GM10248 (cell line): ENCODE measurements at regions not wholly inside any gene's neighbourhood (a gene's known extent, or its start where the extent isn't known, plus 50 kb on each side); places are given as distances from the start of the nearest gene placed in this dataset.
"Not testable (repeated sequence)": the region's sequence is repeated elsewhere in the genome, so short reads cannot be mapped to it uniquely, and the experiment has no call there.

Experiments used
- CTCF ChIA-PET: fragments of 300-600 bp; sonication (Branson Sonifier 250); formaldehyde crosslinking; extraction: SDS; loops from one replicate; lab custom pipeline; 2021; ENCODE audit warnings: antibody characterized with exemption; lab: Yijun Ruan, JAX
- POLR2A ChIA-PET: fragments of 350-650 bp; sonication (Branson Sonifier 250); formaldehyde crosslinking; extraction: SDS; loops from one replicate; lab custom pipeline; 2020; ENCODE audit warnings: antibody characterized with exemption; lab: Yijun Ruan, JAX
- DNase-seq: peaks from one replicate; pipeline ENCODE4 v3.0.0; 2012; ENCODE audit errors: extremely low spot score
- CTCF ChIP-seq: IDR thresholded peaks from 2 replicates; pipeline ENCODE4 v1.5.1; 2012; ENCODE audit warnings: mild to moderate bottlenecking, low read depth; ENCODE audit errors: extremely low read depth, missing control alignments, control extremely low read depth

- TF ChIP-seq CTCF = no peak
- DNase-seq = no peak
- POLR2A ChIA-PET = no interaction called here
- CTCF ChIA-PET = interaction anchor here (1.5 kb wide), 1 partner anchor 14 kb away, joined by 5 read pairs; no protein-coding TSS in a partner anchor
These were observed 52.6 kb upstream of the AGA start for GRCh38 chr4:177494791-177495190.

GRCh38 chr4:177495626-177496025 is 53.4 kb upstream of the AGA start:
- CTCF ChIA-PET, POLR2A ChIA-PET, DNase-seq: not testable (repeated sequence)

GRCh38 chr4:177499537-177499936 is 57.3 kb upstream of the AGA start:
- CTCF ChIA-PET = no interaction called here
- no peak for TF ChIP-seq CTCF
- POLR2A ChIA-PET = no interaction called here
- DNase-seq = no peak

- TF ChIP-seq CTCF = peak; percentile 1
- CTCF ChIA-PET = interaction anchor here (1.7 kb wide), 1 partner anchor 64 kb away, joined by 4 read pairs; no protein-coding TSS in a partner anchor
- DNase-seq = no peak
- POLR2A ChIA-PET = no interaction called here
These were observed 63.0 kb upstream of the AGA start for GRCh38 chr4:177505171-177505615.

- ChIA-PET POLR2A (no interaction called here), CTCF (interaction anchor here (1.3 to 2.4 kb wide), 2 partner anchors 34 to 258 kb away, joined by 3 to 7 read pairs; no protein-coding TSS in a partner anchor)
- no peak for DNase-seq
- TF ChIP-seq CTCF = no peak
These were observed 66.4 kb upstream of the AGA start for GRCh38 chr4:177508662-177509061.

- CTCF ChIA-PET = interaction anchor here (1.3 kb wide), 1 partner anchor 35 kb away, joined by 3 read pairs; no protein-coding TSS in a partner anchor
- no peak for DNase-seq
- TF ChIP-seq CTCF = no peak
- POLR2A ChIA-PET = no interaction called here
These were observed 67.0 kb upstream of the AGA start for GRCh38 chr4:177509226-177509745.

- ChIA-PET POLR2A (no interaction called here), CTCF (no interaction called here)
- no peak for DNase-seq
- no peak for TF ChIP-seq CTCF
These were observed 69.4 kb upstream of the AGA start for GRCh38 chr4:177511611-177512010.
